HepG2 (cell line): ENCODE measurements at regions not wholly inside any gene's neighbourhood (a gene's known extent, or its start where the extent isn't known, plus 50 kb on each side); places are given as distances from the start of the nearest gene placed in this dataset.
"Not testable (repeated sequence)": the region's sequence is repeated elsewhere in the genome, so short reads cannot be mapped to it uniquely, and the experiment has no call there.

Experiments
- ATAC-seq: fragments of 200-7000 bp; cut with Tn5 transposase; 3 replicates; pipeline ENCODE4 v1.9.1; 2020; ENCODE audit warnings: mild to moderate bottlenecking, moderate library complexity
- BruUV-seq: library from RNA; stranded (reverse); fragments of 400-500 nt; replicated peaks from 2 replicates; lab custom pipeline; 2021; lab: Mats Ljungman, UMichigan
- CTCF ChIA-PET: fragments of 300-600 bp; formaldehyde crosslinking; extraction: SDS; loops from one replicate; lab custom pipeline; 2021; ENCODE audit warnings: low total read pairs, inconsistent platforms, low intra/inter-chr PET ratio; lab: Yijun Ruan, JAX
- POLR2A ChIA-PET: fragments of 350-600 bp; sonication (Branson Sonifier 250); formaldehyde crosslinking; loops from one replicate; lab custom pipeline; 2020; ENCODE audit warnings: antibody characterized with exemption, inconsistent platforms; lab: Yijun Ruan, JAX
- DNase-seq: peaks from one replicate; pipeline ENCODE4 v3.0.0-alpha.2; 2015; ENCODE audit warnings: low spot score
- FAIRE-seq: peaks from 3 replicates; lab custom pipeline; 2011; peaks lifted over from hg19 to GRCh38; lab: Jason Lieb, UNC
- H2AFZ ChIP-seq: one replicate; pipeline ENCODE4 v1.6.1; 2011; ENCODE audit warnings: low read length, inconsistent platforms
- H3K27ac ChIP-seq: fragments of 300-600 bp; 3 replicates; pipeline ENCODE4 v1.8.0; 2011; ENCODE audit warnings: mixed run types, mild to moderate bottlenecking, mixed read lengths, low read length, inconsistent platforms; ENCODE audit not compliant: insufficient read depth; ENCODE audit errors: extremely low read length
- H3K27me3 ChIP-seq, 2 experiments: fragments of 200-600 bp in 1 of 2; 2 replicates in 1 of 2; 3 replicates in 1 of 2; pipeline versions ENCODE4 v1.6.0 to v1.8.0; 2011; ENCODE audit warnings: low read length in 2 of 2, mild to moderate bottlenecking in 2 of 2, moderate library complexity in 2 of 2, inconsistent platforms in 1 of 2; ENCODE audit not compliant: insufficient read depth in 2 of 2, control insufficient read depth in 1 of 2
- H3K36me3 ChIP-seq, 2 experiments: fragments of 200-600 bp in 1 of 2; replicated peaks in 1 of 2; 2 replicates in 1 of 2; 3 replicates in 1 of 2; pipeline versions ENCODE4 v1.5.1 to v1.8.0; 2011; ENCODE audit warnings: low read length in 2 of 2, inconsistent platforms in 1 of 2; ENCODE audit not compliant: insufficient read depth in 2 of 2, control insufficient read depth in 1 of 2
- H3K4me1 ChIP-seq: 2 replicates; pipeline ENCODE4 v1.5.1; 2012; ENCODE audit warnings: low read length, inconsistent platforms; ENCODE audit not compliant: insufficient read depth
- H3K4me2 ChIP-seq: 2 replicates; pipeline ENCODE4 v1.6.0; 2011; ENCODE audit warnings: low read depth, low read length, inconsistent platforms
- H3K4me3 ChIP-seq, 3 experiments: fragments of 200-600 bp in 1 of 3; sonication (generic), shearing (Covaris generic) in 1 of 3; replicated peaks in 1 of 3; 2 replicates each; pipeline ENCODE4 v1.5.1; 2011 to 2016; ENCODE audit warnings: low read length in 3 of 3, inconsistent platforms in 2 of 3, low read depth in 2 of 3, mild to moderate bottlenecking in 2 of 3, control low read depth in 1 of 3, mixed read lengths in 1 of 3; ENCODE audit not compliant: insufficient read depth in 1 of 3
- H3K79me2 ChIP-seq: one replicate; pipeline ENCODE4 v1.6.1; 2011; ENCODE audit warnings: low read length, inconsistent platforms; ENCODE audit not compliant: insufficient read depth
- H3K9ac ChIP-seq: 2 replicates; pipeline ENCODE4 v1.6.0; 2011; ENCODE audit warnings: mild to moderate bottlenecking, low read depth, low read length, inconsistent platforms; ENCODE audit not compliant: insufficient read depth
- H3K9me3 ChIP-seq: 2 replicates; pipeline ENCODE4 v1.5.1; 2012; ENCODE audit warnings: mild to moderate bottlenecking, low read length
- H4K20me1 ChIP-seq: 2 replicates; pipeline ENCODE4 v1.6.0; 2011; ENCODE audit warnings: inconsistent platforms, mild to moderate bottlenecking, low read length, moderate library complexity; ENCODE audit not compliant: insufficient read depth
- GPBP1L1 ChIP-seq: sonication (generic); formaldehyde crosslinking; IDR thresholded peaks from 2 replicates; pipeline ENCODE4 v1.5.0; 2020; ENCODE audit warnings: mild to moderate bottlenecking, missing genetic modification reagents
- HDAC1 ChIP-seq: sonication (generic); formaldehyde crosslinking; IDR thresholded peaks from 2 replicates; pipeline ENCODE4 v1.5.1; 2020; ENCODE audit warnings: mild to moderate bottlenecking, missing genetic modification reagents
- PATZ1 ChIP-seq: sonication (generic); formaldehyde crosslinking; IDR thresholded peaks from 2 replicates; pipeline ENCODE4 v1.4.0; 2020; ENCODE audit warnings: missing genetic modification reagents
- ZMAT3 ChIP-seq: sonication (generic); formaldehyde crosslinking; conservative IDR thresholded peaks from 2 replicates; pipeline ENCODE4 v1.7.0; 2021; ENCODE audit warnings: missing genetic modification reagents
- ZNF230 ChIP-seq: sonication (generic); formaldehyde crosslinking; IDR thresholded peaks from 2 replicates; pipeline ENCODE4 v1.4.0; 2020; ENCODE audit warnings: mild to moderate bottlenecking, missing genetic modification reagents
- WGBS: methylation state at CpG from one replicate; pipeline ENCODE4 v1.1.6; 2017; ENCODE audit warnings: low lambda C conversion rate; 5-methylcytosine and 5-hydroxymethylcytosine counted together
- in situ Hi-C: cut with HindIII; loops from 2 replicates; pipeline ENCODE4 v1.10.0; 2017; ENCODE audit warnings: low pct_unique_long_range_greater_than_20kb; ENCODE audit not compliant: extremely low pct_ligation_motif_present
- intact Hi-C: fragments of 100-400 bp; cut with micrococcal nuclease; formaldehyde crosslinking; loops from one replicate; pipeline ENCODE4 v1.10.0; 2022; ENCODE audit not compliant: unreplicated experiment

GRCh38 chr3:82627733-82628132 lies 866.3 kb upstream of the GBE1 start:
- intact Hi-C loops, result no loop called here
- POLR2A ChIA-PET, result no interaction called here
- H3K4me1 ChIP-seq, result peaks cover 4% of the 10 kb centered on the region
- H3K9me3 ChIP-seq, result no peaks in the 10 kb centered on the region
- no peak overlapping the region for H3K9ac ChIP-seq
- no TSS peak for BruUV-seq
- no peak for ATAC-seq
- no peak overlapping the region for H3K27ac ChIP-seq
- no peak for DNase-seq
- in situ Hi-C loops, result no loop called here
- no peaks in the 10 kb centered on the region for H3K36me3 ChIP-seq
- no peaks in the 10 kb centered on the region for H3K79me2 ChIP-seq
- no peak for FAIRE-seq
- no peak overlapping the region for H3K4me3 ChIP-seq
- H4K20me1 ChIP-seq, result no peaks in the 10 kb centered on the region
- WGBS, result 72% methylated on average over 5 of the region's 5 CpGs
- no peaks in the 10 kb centered on the region for H3K27me3 ChIP-seq
- no peak for TF ChIP-seq HDAC1 (CRISPR knock-in tag)
- no peak for TF ChIP-seq ZNF230
- TF ChIP-seq PATZ1, result no peak
- no peak for TF ChIP-seq GPBP1L1 (CRISPR knock-in tag)
- TF ChIP-seq ZMAT3, result no peak
- CTCF ChIA-PET, result no interaction called here
- H2AFZ ChIP-seq, result no peak overlapping the region
- no peak overlapping the region for H3K4me2 ChIP-seq

- POLR2A ChIA-PET, H3K27ac ChIP-seq, BruUV-seq, H4K20me1 ChIP-seq, intact Hi-C loops, H2AFZ ChIP-seq, ATAC-seq, DNase-seq, CTCF ChIA-PET, H3K9ac ChIP-seq, H3K4me2 ChIP-seq, H3K4me3 ChIP-seq, H3K27me3 ChIP-seq, H3K79me2 ChIP-seq, in situ Hi-C loops, H3K4me1 ChIP-seq, H3K9me3 ChIP-seq, FAIRE-seq, H3K36me3 ChIP-seq: not testable (repeated sequence)
- WGBS, result 19% methylated on average over 2 of the region's 3 CpGs
Observed at GRCh38 chr3:82620744-82621143, 859.3 kb upstream of the GBE1 start.
